NCI-H128 (cell line): ENCODE measurements at regions not wholly inside any gene's neighbourhood (a gene's known extent, or its start where the extent isn't known, plus 50 kb on each side); places are given as distances from the start of the nearest gene placed in this dataset.

ENCODE experiments used
- DNase-seq: peaks from one replicate; lab custom pipeline; 2025; ENCODE audit not compliant: unreplicated experiment; lab: John Stamatoyannopoulos, UW

DNA sequence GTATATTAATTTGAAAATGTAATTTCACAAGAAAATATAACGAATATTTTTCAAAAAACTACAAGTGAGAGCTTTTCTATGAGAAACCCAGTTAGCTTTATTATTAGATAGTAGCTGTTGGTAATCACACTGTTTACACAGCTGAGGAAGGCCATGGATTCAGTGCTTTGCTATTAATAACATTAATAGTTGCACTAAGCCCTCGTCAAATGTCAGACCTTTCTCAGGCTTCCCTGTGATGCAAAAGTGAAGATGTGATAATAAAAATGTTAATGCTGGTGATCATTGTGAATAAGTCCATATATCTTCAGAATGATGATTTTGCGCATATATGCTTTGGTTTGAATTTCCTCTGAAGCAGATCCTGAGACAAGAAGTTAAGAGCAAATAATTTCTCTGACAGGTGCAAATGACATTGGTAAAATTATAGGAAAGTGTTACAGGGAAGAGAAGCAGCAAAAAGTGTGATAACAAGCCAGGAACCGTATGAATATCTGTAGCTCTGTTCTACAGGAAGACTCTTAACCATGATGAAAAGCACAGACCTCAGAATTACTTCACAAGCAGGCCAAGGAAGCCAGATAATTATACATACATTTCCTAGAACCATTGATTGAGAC, 56.5 kb upstream of the CNTN6 start:
- no peak for DNase-seq

DNA sequence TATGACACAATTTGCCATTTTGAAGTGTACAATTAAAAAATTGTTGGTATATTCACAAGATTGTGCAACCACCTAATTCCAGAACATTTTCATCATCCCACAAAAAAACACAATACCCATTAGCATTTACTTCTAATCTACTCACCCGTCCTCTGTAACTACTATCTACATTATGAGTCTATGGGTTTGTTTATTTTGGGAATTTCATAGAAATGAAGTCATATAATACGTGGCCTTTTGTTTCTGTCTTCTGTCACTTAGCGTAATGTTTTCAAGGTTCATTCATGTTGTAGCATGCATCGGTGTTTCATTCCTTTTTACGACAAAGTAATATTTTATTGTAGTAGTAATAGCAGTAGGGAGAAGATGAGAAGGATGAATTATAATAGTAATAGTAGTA, 55.2 kb upstream of the CNTN6 start:
- no peak for DNase-seq
